SJCRH30 (cell line): ENCODE measurements at regions not wholly inside any gene's neighbourhood (a gene's known extent, or its start where the extent isn't known, plus 50 kb on each side); places are given as distances from the start of the nearest gene placed in this dataset.

Experiments
- DNase-seq, 2 experiments: peaks; one replicate each; pipeline ENCODE4 v3.0.0-alpha.2; 2015 to 2020
- H3K27ac ChIP-seq: fragments of 250-450 bp; sonication (Bioruptor Pico); 2 replicates; pipeline ENCODE4 v1.5.1; 2020; ENCODE audit warnings: mild to moderate bottlenecking, moderate library complexity
- H3K27me3 ChIP-seq: fragments of 250-450 bp; sonication (Bioruptor Pico); 2 replicates; pipeline ENCODE4 v1.5.1; 2020; ENCODE audit warnings: mild to moderate bottlenecking, moderate library complexity
- H3K36me3 ChIP-seq: fragments of 250-450 bp; sonication (Bioruptor Pico); 2 replicates; pipeline ENCODE4 v1.5.1; 2020; ENCODE audit warnings: mild to moderate bottlenecking, moderate library complexity
- H3K4me1 ChIP-seq: fragments of 250-450 bp; sonication (Bioruptor Pico); 2 replicates; pipeline ENCODE4 v1.5.1; 2020; ENCODE audit warnings: mild to moderate bottlenecking, moderate library complexity
- H3K4me3 ChIP-seq: fragments of 250-450 bp; sonication (Bioruptor Pico); 2 replicates; pipeline ENCODE4 v1.5.1; 2020; ENCODE audit warnings: mild to moderate bottlenecking, moderate library complexity
- H3K9me3 ChIP-seq: fragments of 250-450 bp; sonication (Bioruptor Pico); replicated peaks from 2 replicates; pipeline ENCODE4 v1.5.1; 2020; ENCODE audit warnings: mild to moderate bottlenecking, moderate library complexity

- no peak for DNase-seq
- Histone ChIP-seq H3K27me3 (peaks cover 3% of the 10 kb centered on the region; the same call in 1 of the 2 replicates), H3K4me3 (no peak overlapping the region)
Measured at GRCh38 chr2:23120161-23120560, 264.8 kb upstream of the KLHL29 start.

GRCh38 chr2:23121968-23122648 lies 262.9 kb upstream of the KLHL29 start:
- Histone ChIP-seq H3K27me3 (no peaks in the 10 kb centered on the region; the same call in 1 of the 2 replicates), H3K4me1 (peaks cover 16% of the 10 kb centered on the region), H3K36me3 (no peaks in the 10 kb centered on the region), H3K9me3 (no peaks in the 10 kb centered on the region), H3K27ac (no peak overlapping the region), H3K4me3 (no peak overlapping the region)
- DNase-seq = no peak

More at GRCh38 chr2:23120161-23120560, 264.8 kb upstream of the KLHL29 start:
- Histone ChIP-seq H3K27ac (no peak overlapping the region), H3K4me1 (peaks cover 16% of the 10 kb centered on the region), H3K9me3 (no peaks in the 10 kb centered on the region), H3K36me3 (no peaks in the 10 kb centered on the region)

- Histone ChIP-seq H3K4me3 (no peak overlapping the region), H3K27ac (no peak overlapping the region), H3K9me3 (no peaks in the 10 kb centered on the region), H3K27me3 (no peaks in the 10 kb centered on the region; the same call in 1 of the 2 replicates), H3K4me1 (peaks cover 16% of the 10 kb centered on the region), H3K36me3 (no peaks in the 10 kb centered on the region)
- DNase-seq = no peak
Measured at GRCh38 chr2:23122681-23123215, 262.2 kb upstream of the KLHL29 start.

GRCh38 chr2:23123686-23124085 lies 261.3 kb upstream of the KLHL29 start:
- no peaks in the 10 kb centered on the region for H3K9me3 ChIP-seq
- no peaks in the 10 kb centered on the region for H3K36me3 ChIP-seq
- no peak for DNase-seq
- peaks cover 16% of the 10 kb centered on the region for H3K4me1 ChIP-seq
- H3K27ac ChIP-seq = no peak overlapping the region
- H3K27me3 ChIP-seq = no peaks in the 10 kb centered on the region; the same call in 1 of the 2 replicates
- no peak overlapping the region for H3K4me3 ChIP-seq

GRCh38 chr2:23124214-23124750 lies 260.7 kb upstream of the KLHL29 start:
- Histone ChIP-seq H3K27ac (no peak overlapping the region), H3K9me3 (0 out of 2 replicates have a peak, but pooled peaks cover 4% of the 10 kb centered on the region), H3K27me3 (no peaks in the 10 kb centered on the region; the same call in 1 of the 2 replicates), H3K4me1 (peaks cover 16% of the 10 kb centered on the region), H3K4me3 (no peak overlapping the region), H3K36me3 (no peaks in the 10 kb centered on the region)
- DNase-seq = peak; percentile 34 to 72

- no peaks in the 10 kb centered on the region for H3K27me3 ChIP-seq
- H3K4me3 ChIP-seq = no peak overlapping the region
- no peak overlapping the region for H3K27ac ChIP-seq
- peaks cover 20% of the 10 kb centered on the region for H3K4me1 ChIP-seq
- no peak for DNase-seq
- 0 out of 2 replicates have a peak, but pooled peaks cover 5% of the 10 kb centered on the region for H3K9me3 ChIP-seq
- H3K36me3 ChIP-seq = no peaks in the 10 kb centered on the region
Measured at GRCh38 chr2:23127465-23127864, 257.5 kb upstream of the KLHL29 start.

- no peak for DNase-seq
- no peaks in the 10 kb centered on the region for H3K36me3 ChIP-seq
- 0 out of 2 replicates have a peak, but pooled peaks cover 5% of the 10 kb centered on the region for H3K9me3 ChIP-seq
- no peak overlapping the region for H3K27ac ChIP-seq
- H3K27me3 ChIP-seq = no peaks in the 10 kb centered on the region
- peaks cover 15% of the 10 kb centered on the region for H3K4me1 ChIP-seq
- H3K4me3 ChIP-seq = no peak overlapping the region
Measured at GRCh38 chr2:23128684-23129292, 256.2 kb upstream of the KLHL29 start.

- 0 out of 2 replicates have a peak, but pooled peaks cover 5% of the 10 kb centered on the region for H3K9me3 ChIP-seq
- no peak overlapping the region for H3K27ac ChIP-seq
- H3K4me3 ChIP-seq = no peak overlapping the region
- peaks cover 3% of the 10 kb centered on the region; the same call in 1 of the 2 replicates for H3K27me3 ChIP-seq
- no peak for DNase-seq
- 0 out of 2 replicates have a peak, but pooled peaks cover 4% of the 10 kb centered on the region for H3K4me1 ChIP-seq
- no peaks in the 10 kb centered on the region for H3K36me3 ChIP-seq
Measured at GRCh38 chr2:23131066-23131575, 253.9 kb upstream of the KLHL29 start.

- DNase-seq = no peak
- H3K4me3 ChIP-seq = no peak overlapping the region
- H3K4me1 ChIP-seq = 0 out of 2 replicates have a peak, but pooled peaks cover 4% of the 10 kb centered on the region
- no peak overlapping the region for H3K27ac ChIP-seq
- H3K27me3 ChIP-seq = peaks cover 3% of the 10 kb centered on the region; the same call in 1 of the 2 replicates
- H3K36me3 ChIP-seq = no peaks in the 10 kb centered on the region
- 0 out of 2 replicates have a peak, but pooled peaks cover 5% of the 10 kb centered on the region for H3K9me3 ChIP-seq
Measured at GRCh38 chr2:23132000-23132399, 253.0 kb upstream of the KLHL29 start.

- Histone ChIP-seq H3K27ac (no peak overlapping the region), H3K4me1 (0 out of 2 replicates have a peak, but pooled peaks cover 4% of the 10 kb centered on the region), H3K4me3 (no peak overlapping the region), H3K9me3 (0 out of 2 replicates have a peak, but pooled peaks cover 5% of the 10 kb centered on the region), H3K36me3 (no peaks in the 10 kb centered on the region), H3K27me3 (peaks cover 3% of the 10 kb centered on the region; the same call in 1 of the 2 replicates)
- DNase-seq = no peak
Measured at GRCh38 chr2:23132823-23133595, 252.0 kb upstream of the KLHL29 start.

- Histone ChIP-seq H3K27ac (no peak overlapping the region), H3K36me3 (no peaks in the 10 kb centered on the region), H3K27me3 (peaks cover 3% of the 10 kb centered on the region; the same call in 1 of the 2 replicates)
Measured at GRCh38 chr2:23134726-23135125, 250.3 kb upstream of the KLHL29 start.

GRCh38 chr2:23135481-23136100 lies 249.4 kb upstream of the KLHL29 start:
- no peak for DNase-seq
- no peak overlapping the region for H3K4me3 ChIP-seq
- H3K27ac ChIP-seq = no peak overlapping the region
- H3K9me3 ChIP-seq = no peaks in the 10 kb centered on the region
- peaks cover 3% of the 10 kb centered on the region; the same call in 1 of the 2 replicates for H3K27me3 ChIP-seq
- no peaks in the 10 kb centered on the region for H3K36me3 ChIP-seq
- H3K4me1 ChIP-seq = 0 out of 2 replicates have a peak, but pooled peaks cover 4% of the 10 kb centered on the region

More at GRCh38 chr2:23134726-23135125, 250.3 kb upstream of the KLHL29 start:
- DNase-seq = no peak
- Histone ChIP-seq H3K9me3 (no peaks in the 10 kb centered on the region), H3K4me1 (0 out of 2 replicates have a peak, but pooled peaks cover 4% of the 10 kb centered on the region), H3K4me3 (no peak overlapping the region)

GRCh38 chr2:23137166-23137565 lies 247.8 kb upstream of the KLHL29 start:
- H3K9me3 ChIP-seq = no peaks in the 10 kb centered on the region
- H3K4me1 ChIP-seq = no peaks in the 10 kb centered on the region
- no peak overlapping the region for H3K4me3 ChIP-seq
- DNase-seq = no peak
- H3K27me3 ChIP-seq = peaks cover 3% of the 10 kb centered on the region; the same call in 1 of the 2 replicates
- no peaks in the 10 kb centered on the region for H3K36me3 ChIP-seq
- no peak overlapping the region for H3K27ac ChIP-seq
